HL-60 (cell line): ENCODE measurements at regions not wholly inside any gene's neighbourhood (a gene's known extent, or its start where the extent isn't known, plus 50 kb on each side); places are given as distances from the start of the nearest gene placed in this dataset.

Source experiments
- DNase-seq, 2 experiments: peaks; one replicate each; pipeline ENCODE4 v3.0.0-alpha.2; 2010 to 2020; ENCODE audit warnings: low read depth in 1 of 2, low spot score in 1 of 2
- H3K27ac ChIP-seq: fragments of 250-450 bp; sonication (Bioruptor Pico); replicated peaks from 2 replicates; pipeline ENCODE4 v1.5.1; 2020; ENCODE audit warnings: mild to moderate bottlenecking, moderate library complexity
- H3K27me3 ChIP-seq: fragments of 250-450 bp; sonication (Bioruptor Pico); 2 replicates; pipeline ENCODE4 v1.5.1; 2021; ENCODE audit warnings: mild to moderate bottlenecking, moderate library complexity; ENCODE audit not compliant: insufficient read depth, poor library complexity, severe bottlenecking
- H3K4me3 ChIP-seq: replicated peaks from 2 replicates; pipeline ENCODE4 v1.5.1; 2011; ENCODE audit warnings: mild to moderate bottlenecking, control low read depth, low read length; ENCODE audit not compliant: insufficient read depth
- GABPA ChIP-seq: IDR thresholded peaks from 2 replicates; pipeline ENCODE4 v1.6.1; 2012; ENCODE audit warnings: low read depth
- POLR2AphosphoS5 ChIP-seq: IDR thresholded peaks from 2 replicates; pipeline ENCODE4 v1.6.1; 2012; ENCODE audit warnings: low read depth
- REST ChIP-seq: IDR thresholded peaks from 2 replicates; pipeline ENCODE4 v1.6.1; 2012; ENCODE audit warnings: low read depth; ENCODE audit not compliant: insufficient replicate concordance
- SPI1 ChIP-seq: IDR thresholded peaks from 2 replicates; pipeline ENCODE4 v1.6.1; 2012; ENCODE audit warnings: low read depth, mild to moderate bottlenecking, borderline replicate concordance
- TF ChIP-seq, protein P1 (sequence below): IDR thresholded peaks from one replicate; pipeline ENCODE4 v1.5.1; 2011; ENCODE audit warnings: low read length, control low read depth, inconsistent platforms; ENCODE audit not compliant: insufficient read depth

DNA sequence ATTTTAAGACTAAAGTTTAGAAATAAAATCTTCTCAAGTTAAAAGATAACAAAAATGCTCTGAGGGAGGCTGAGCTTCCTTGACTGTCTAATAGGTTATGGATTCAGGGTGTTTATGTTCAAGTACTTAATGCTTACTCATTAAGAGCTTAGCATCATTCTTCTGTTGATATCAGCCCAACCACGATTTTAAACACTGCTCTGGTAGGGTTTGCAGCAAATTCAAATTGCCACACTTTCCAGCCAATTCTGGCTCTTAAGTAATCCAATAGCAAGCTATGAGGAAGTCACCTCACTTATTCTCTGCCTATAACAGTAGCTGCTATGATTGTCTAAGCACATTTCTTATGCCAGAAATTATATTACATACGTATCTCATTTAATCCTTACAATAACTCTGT, 191.0 kb upstream of the KIF2A start:
- H3K27me3 ChIP-seq: no peaks in the 10 kb centered on the region

DNA sequence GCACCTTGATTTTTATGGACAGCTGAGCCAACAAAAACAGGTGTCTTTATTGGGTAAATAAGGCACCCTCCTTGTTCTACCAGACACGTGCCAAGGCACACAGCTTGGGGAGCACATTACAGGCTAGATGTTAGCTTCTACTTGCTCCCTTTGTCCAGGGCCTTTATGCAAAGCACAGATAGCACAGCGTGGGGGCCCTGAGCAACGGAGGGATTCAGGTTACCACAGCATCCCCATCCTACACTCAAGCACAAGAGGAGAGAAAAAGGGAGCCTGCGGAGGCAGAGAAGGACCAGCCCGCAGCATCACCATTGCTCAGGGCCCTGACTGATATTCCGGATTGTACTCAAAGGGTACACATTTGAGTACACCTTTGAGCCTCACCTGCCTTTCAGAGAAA, 181.7 kb upstream of the KIF2A start:
- TF ChIP-seq, protein P1, sequence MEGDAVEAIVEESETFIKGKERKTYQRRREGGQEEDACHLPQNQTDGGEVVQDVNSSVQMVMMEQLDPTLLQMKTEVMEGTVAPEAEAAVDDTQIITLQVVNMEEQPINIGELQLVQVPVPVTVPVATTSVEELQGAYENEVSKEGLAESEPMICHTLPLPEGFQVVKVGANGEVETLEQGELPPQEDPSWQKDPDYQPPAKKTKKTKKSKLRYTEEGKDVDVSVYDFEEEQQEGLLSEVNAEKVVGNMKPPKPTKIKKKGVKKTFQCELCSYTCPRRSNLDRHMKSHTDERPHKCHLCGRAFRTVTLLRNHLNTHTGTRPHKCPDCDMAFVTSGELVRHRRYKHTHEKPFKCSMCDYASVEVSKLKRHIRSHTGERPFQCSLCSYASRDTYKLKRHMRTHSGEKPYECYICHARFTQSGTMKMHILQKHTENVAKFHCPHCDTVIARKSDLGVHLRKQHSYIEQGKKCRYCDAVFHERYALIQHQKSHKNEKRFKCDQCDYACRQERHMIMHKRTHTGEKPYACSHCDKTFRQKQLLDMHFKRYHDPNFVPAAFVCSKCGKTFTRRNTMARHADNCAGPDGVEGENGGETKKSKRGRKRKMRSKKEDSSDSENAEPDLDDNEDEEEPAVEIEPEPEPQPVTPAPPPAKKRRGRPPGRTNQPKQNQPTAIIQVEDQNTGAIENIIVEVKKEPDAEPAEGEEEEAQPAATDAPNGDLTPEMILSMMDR: no peak
- no peak for TF ChIP-seq POLR2AphosphoS5
- TF ChIP-seq SPI1: no peak
- TF ChIP-seq GABPA: no peak
- TF ChIP-seq REST: no peak
- Histone ChIP-seq H3K27ac (no peak overlapping the region), H3K27me3 (no peaks in the 10 kb centered on the region), H3K4me3 (no peak overlapping the region)
- no peak for DNase-seq

More for the DNA sequence above, 191.0 kb upstream of the KIF2A start:
- TF ChIP-seq SPI1 (no peak), GABPA (no peak), REST (no peak), POLR2AphosphoS5 (no peak)
- TF ChIP-seq, protein P1: no peak
- no peak for DNase-seq
- Histone ChIP-seq H3K4me3 (no peak overlapping the region), H3K27ac (no peak overlapping the region)

- TF ChIP-seq GABPA (no peak), SPI1 (no peak), POLR2AphosphoS5 (no peak), REST (no peak)
- TF ChIP-seq, protein P1: no peak
Measured at GRCh38 chr5:62126090-62126489, 179.9 kb upstream of the KIF2A start.

More at GRCh38 chr5:62126090-62126489, 179.9 kb upstream of the KIF2A start:
- DNase-seq: no peak
- H3K27me3 ChIP-seq: no peaks in the 10 kb centered on the region
- no peak overlapping the region for H3K4me3 ChIP-seq
- no peak overlapping the region for H3K27ac ChIP-seq
